NCI-H524 (cell line): ENCODE measurements at regions not wholly inside any gene's neighbourhood (a gene's known extent, or its start where the extent isn't known, plus 50 kb on each side); places are given as distances from the start of the nearest gene placed in this dataset.

Source experiments
- DNase-seq, 2 experiments: peaks; one replicate each; lab custom pipeline; 2025; lab: John Stamatoyannopoulos, UW

DNA sequence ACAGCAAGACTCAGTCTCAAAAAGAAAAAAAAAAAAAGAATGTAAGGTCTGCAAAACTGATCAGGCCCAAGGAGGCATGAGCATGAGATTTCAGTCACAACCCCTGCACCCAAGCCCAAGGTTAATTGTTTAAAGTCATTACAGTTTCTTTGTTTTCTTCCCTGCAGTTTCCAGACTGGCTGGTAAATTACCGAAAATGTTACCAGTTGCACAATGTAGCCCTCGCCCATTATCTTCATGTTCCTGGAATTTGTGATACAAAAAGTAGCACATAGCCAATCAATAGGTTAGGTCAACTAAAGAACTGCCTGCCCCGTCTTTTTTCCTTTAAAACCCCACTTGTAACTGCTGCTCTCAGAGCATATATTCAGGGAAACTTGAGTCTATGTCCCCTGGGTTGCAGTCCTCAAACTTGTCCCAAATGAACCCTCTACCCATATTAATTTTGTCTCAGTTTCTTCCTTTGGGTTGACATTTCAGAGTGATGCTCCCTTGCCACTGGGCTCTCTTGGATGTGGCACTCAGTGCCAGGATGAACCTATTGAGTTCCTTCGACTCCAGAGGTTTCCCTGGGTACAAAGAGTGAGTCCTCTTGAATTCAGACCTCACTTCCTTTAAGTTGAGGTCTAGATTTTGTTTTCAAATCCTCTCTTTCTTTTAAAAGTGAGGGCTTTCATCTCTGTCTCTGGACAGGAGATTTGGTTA, 216.2 kb upstream of the HS6ST1 start:
- DNase-seq = no peak

DNA sequence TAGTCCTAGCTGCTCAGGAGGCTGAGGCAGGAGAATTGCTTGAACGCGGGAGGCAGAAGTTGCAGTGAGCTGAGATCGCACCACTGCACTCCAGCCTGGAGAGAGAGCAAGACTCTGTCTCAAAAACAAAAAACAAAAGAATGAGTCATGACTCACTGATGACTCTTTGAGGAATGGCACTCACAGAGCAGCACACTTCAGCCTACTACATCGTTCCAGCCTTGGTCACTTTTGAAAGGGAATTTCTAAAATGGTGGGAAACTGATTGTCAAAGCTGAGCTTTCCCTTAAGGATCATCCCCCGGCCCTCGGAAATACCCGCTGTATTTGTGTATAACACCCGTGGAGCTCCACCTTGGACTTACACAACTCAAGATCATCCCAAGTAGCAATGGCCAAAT, 217.3 kb upstream of the HS6ST1 start:
- no peak for DNase-seq

DNA sequence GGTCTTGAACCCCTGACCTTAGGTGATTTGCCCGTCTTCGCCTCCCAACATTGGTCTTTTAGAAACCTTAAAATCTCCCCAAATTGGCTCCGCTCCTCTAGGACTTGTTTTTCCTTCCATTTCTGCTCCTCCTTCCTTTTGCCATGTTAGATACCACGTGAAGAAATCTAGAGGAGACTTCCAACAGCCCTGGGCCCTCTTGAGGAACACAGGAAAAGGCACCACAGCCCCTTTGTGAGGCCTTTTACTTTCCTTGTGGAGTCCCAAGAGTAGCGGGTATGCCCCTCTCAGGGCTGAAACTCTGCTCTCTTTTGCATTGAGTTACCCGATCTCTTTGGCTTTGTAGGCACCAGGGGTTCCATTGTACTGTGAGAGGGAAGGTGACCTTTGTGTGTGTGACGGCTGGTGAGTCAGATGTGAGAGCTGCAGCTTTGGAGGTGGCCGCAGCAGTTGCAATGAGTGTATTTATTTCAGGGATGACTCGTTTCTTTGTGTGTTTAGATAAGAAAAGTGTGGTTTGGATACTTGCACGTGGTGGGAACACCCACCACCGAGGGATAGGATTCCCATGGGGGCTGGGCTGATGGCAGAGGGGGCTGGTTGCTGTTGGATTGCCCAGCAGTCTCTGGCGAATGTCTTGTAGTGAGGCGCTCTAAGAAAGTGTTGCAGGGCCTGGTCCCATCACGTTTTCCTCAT, 218.4 kb upstream of the HS6ST1 start:
- DNase-seq = no peak

DNA sequence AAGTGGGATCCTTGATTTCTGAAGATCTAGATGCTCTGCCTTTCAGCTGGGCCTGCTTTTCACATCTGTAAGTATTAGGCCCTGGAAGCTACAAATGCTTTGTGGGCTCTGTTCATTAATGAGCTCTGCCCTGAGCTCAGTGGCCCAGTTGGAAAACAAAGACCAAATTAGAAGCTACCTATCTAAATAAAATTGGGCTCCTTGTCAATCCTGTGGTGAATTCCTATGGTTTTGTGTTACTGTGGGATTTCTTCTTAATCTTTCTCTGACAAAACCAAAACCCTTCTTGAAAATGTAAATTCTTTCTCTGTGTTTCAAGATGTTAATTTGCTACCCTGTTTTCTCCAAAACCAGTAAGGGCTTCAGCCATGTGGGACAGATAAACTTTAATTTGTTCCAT, 219.0 kb upstream of the HS6ST1 start:
- DNase-seq = no peak

DNA sequence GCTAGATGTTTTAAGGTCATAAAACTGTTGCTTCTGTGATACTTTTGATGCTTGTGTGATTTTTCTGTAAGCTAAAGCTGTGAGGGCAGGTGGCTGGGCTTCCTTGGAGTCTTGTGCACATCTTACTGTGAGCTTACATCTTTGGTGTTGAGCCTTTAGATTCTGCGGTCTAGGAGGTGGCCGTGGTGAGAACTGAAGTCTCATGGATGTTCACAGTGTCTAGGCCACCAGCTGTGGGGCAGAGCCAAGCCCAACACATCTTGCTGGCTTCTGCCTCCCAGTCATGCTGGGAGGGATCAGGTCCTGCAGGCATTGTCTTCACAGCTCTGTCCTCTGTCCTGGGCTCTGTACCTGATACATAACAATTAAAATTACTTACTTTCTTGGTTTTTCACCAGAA, 219.7 kb upstream of the HS6ST1 start:
- no peak for DNase-seq

DNA sequence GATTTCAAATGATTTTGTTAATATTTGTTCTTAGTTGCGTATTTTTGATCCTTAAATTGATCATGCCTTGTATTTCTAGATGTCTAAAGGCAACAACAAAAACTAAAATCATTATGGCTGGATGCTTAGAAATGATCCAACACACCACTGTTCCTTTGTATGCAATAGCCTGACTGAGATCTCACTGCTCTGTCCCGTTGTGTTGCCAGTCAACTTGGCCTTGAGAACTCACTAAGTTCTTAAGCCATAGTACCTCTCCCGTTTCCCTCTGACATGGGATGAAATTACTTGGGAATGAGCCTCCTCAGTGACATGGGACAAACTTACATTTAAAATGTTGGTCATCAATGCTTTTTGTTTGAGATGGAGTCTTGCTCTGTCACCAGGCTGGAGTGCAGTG, 222.0 kb upstream of the HS6ST1 start:
- DNase-seq = no peak

DNA sequence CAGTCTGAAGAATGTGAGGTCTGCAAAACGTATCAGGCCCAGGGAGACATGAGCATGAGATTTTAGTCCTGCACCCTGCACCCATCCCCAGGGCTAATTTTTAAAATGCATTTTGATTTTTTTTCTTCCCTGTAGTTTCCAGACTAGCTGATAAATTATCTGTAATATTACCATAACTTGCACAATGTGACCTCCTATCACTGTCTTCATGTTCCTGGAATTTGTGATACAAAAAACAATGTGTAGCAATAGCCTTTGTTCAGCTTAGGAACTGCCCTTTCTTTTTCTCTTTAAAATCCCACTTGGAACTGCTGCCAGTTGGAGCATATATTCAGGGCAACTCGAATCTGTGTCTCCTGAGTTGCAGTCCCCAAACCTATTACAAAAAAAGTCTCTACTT, 222.8 kb upstream of the HS6ST1 start:
- DNase-seq = no peak

DNA sequence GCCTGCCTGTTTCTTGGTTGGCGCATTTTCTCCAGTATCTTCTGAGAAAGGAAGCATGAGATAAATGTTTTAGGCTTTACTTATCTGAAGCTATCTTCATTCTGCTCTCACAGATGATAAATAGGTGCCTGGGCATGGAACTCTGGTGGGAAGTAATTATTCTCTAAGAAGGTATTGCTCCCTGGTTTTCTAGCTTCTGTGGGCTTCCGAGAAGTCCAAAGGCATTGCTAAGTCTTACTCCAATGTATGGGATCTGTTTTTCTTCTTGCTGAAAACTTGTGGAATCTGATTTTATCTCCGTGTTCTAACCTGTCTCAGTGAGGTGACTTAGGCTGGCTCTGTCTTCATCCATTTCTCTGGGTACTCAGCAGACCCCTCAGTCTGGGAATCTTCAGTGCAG, 224.4 kb upstream of the HS6ST1 start:
- no peak for DNase-seq

DNA sequence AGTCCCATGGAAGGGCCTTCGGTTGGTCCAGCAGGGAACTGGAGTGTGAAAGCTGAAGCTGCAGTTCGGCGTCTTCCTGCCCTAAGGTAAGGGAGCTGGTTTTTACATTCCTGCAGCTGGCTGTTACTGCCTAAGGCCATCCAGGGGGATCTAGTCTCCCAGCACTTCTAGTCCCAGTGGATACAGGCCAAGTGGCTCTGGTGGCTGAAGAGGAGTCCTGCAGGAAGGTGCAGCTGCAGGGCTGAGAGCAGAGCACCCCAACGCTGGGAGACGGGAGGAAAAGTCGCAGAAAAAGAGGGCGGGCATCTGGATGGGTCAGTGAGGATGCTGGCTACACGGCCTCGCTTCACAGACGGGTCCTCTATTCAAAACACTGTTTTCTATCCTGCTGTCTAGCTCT, 225.0 kb upstream of the HS6ST1 start:
- DNase-seq = no peak

DNA sequence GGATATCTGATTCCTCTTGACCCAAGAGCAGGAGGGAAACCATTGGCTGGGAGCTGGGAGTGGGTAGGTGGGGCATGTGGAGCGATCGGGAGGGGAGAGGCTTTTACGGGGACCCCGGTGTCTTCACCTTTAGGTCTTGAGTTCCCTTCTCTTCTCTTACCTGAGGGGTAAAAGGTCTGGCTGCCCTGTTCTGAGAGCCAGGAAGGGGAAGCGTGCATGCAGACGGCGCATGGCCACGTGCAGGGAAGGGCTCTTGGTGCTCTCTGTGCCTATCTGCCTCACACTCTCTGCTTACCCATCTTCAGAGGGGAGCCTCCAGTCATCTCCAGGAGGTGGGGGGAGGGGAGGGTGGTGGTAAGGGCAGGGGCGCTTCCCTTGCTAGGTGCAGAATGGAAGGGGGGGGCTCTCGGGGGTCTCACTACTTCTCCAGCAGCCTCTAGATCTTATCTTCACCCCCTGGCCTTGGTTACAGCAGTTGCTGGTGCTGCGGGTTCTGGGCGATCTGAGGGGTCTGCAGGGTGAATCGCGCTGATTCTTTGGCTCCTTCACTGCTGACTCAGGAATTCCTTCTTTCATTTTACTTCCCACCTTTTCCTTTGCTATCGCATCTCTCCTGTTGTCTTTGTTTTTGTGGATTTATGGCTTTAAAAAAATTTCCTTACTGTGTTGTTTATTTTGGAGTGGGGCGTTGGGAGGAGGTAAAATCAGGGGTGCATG, 225.8 kb upstream of the HS6ST1 start:
- DNase-seq = no peak

DNA sequence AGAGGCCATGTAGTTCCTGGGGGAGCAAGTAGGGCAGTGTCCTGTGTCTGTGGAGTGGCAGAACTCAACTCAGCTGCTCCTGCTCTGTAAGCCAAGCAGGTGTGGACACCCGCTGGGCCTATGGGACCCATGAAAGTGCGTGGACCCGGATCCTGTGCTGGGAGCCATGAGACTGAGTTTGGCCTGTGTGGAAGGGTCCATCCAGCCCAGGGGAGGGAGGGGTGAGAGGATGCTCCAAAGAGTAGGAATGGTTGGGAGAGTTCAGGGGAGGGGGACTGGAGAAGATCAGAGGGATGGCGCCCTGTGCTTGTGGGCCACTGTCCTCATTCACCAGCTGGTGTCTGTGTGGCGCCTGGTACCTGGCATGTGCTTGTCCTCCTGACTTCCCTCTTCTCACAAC, 226.4 kb upstream of the HS6ST1 start:
- DNase-seq = no peak

DNA sequence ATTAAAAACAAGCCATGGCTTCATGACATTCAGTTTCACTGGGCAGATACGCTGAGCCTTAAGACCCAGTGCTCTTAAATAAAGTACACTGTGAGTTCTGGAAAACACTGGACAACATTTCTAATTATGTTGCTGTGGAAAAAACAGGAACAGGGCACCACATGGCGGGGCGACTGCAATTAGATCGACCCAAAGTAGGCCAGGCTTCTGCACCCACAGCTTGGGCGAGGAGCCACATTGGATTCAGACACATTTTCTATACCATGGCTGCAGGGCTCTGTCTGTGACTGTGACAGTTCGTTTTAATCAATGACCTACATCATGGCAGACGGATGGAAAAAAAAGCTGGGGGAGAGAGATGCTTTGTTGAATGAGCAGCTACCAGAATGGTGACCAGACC, 227.2 kb upstream of the HS6ST1 start:
- no peak for DNase-seq

DNA sequence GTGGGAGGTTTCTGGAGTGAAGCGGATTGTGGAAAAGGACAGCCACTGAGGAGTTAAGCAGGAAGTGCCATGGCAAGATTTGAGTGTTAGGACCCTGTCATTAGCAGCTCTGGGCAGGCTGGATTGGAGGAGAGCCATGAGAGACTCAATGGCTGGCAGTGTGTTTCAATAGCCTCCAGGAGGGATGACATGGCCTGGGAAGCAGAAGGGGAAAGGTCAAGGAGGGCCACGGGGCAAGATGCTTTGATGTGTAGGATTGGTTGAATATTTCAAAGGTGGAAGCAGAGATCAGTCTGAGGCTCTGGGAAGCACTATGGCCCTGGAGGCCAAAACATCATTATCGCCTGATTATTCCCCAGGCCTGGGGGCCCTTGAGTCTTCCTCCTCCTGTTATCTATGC, 229.0 kb upstream of the HS6ST1 start:
- DNase-seq = no peak

DNA sequence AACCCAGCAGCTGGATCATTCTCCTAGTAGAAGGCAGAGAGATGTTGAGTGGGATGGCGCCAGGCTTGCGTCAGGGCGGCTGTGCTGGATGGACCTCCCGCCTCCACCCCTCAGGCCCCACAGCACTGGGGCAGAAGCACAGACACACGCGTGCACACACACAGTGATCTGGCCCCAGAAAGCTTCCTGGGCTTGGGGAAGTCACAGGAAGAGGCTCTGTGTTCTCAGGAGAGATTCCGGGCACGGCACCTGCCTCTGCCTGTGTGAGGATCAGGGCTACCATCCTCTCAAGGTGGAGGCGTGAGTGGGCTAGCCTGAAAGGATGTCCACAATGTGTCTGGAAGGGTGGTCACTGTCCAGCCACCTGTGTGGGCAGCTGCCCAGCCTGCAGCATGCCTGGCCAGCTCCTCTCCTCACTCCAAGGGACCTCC, 229.8 kb upstream of the HS6ST1 start:
- DNase-seq = no peak

DNA sequence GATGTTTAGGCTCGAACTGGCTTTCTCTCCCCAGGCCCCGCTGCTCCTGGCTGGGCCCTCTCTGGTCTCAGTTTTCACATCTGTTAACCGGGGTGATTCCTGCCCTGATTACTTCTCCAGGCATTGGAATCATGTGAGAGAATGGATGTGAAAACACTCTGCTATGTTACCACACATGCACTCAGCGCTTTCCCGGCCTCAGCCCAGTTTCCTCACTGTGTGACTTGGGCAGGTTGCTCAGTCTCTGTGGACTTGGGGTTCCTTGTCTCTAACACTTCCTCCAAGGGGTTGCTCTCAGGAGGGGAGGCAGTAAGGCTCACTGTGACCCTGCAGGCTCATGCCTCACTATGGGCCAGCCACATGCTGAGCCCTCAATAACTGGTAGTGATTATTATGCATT, 230.4 kb upstream of the HS6ST1 start:
- DNase-seq = no peak

DNA sequence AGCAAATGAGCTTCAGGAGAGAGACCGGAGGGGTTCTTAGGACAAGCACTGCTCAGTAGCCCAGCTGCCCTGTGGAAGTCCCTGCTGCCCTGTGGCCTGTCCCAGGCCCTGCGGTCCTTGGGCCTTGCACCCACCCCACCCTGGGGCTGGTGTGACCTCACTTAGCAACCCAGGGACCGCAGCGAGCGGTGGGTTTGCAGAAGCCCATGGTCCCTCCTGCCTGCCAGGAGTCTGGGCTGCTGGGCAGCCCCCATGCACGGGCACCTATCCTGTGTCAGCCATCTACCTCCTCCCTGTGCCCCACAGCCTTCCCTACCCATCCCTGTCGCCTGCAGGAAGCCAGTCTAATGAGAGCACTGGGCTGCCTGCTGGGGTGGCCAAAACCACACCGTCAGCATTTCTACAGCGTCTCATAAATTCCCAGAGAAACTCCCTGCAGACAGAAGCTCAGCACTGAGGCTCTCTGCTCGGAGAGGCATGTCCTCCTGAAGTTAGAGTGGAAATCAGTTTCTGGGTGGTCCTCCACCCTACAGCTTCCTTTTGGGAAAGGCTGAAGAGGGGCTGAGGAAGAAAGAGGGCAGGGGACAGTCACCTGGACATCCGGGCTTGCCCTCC, 231.1 kb upstream of the HS6ST1 start:
- no peak for DNase-seq

DNA sequence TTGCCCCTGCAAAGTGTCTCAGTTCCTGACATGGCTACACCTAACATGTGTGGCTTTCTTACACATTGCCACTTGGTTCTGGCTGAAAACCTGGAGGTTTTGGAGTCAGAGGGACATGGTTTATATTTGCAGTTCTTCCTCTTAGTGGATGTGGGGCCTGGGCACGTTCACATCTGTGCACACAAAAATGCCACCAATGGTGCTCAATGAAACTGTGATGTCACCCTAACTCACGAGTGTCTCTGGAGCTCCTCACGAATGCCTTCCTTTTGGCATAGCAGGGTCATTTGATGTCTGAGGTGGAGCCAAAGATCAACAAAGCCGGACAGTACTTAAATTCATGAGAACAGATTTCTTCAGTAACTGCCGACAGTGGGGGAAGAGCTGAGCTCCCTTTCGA, 231.7 kb upstream of the HS6ST1 start:
- DNase-seq = no peak

DNA sequence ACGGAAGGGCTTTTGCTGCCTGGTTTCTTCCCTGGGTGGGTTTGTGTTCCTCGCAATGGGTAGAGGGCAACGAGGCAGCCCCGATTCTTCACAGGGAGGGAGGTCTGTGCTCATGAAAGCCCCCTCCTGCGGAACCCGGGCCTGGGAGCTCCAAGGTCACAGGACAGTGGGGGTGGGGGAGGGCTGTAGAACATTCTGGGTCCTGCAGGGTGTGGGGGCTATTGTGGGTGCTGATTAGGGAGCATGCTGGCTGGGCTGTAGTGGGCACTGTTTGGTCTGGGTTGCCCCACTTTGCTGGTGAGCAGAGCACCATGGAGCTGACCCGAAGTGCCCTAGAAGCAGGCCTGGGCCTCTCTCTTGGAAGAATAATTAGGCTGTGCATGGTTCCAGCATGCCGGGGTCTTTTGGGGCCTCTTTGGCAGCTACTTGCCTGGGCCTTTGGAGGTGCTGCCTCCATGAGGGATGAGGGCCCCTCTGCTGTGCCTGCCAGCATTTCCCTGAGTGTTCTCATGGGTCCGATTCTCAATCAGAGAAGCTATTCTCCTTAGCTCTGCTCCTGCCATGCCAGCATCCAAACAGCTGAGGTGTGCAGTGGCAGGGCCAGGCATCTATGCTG, 232.2 kb upstream of the HS6ST1 start:
- DNase-seq = no peak

DNA sequence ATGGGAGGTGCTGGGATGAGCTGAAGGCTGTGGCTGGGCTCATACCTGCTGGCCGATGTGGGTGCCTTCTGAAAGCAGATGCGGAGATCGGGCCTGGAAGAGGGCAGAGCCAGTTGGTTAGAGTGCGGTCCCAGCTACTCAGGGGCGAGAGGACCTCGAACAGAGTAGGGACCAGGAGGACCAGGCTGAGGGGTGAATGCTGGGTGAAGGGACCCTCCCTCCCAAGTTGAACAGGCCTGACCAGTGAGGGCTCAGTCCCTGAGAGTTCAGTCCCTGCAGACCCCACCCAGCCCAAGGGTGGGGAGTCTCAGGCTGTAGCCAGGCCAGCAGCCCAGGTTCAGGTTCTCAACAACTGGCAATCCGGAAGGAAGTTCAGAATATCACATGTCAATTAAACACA, 232.8 kb upstream of the HS6ST1 start:
- DNase-seq = no peak

DNA sequence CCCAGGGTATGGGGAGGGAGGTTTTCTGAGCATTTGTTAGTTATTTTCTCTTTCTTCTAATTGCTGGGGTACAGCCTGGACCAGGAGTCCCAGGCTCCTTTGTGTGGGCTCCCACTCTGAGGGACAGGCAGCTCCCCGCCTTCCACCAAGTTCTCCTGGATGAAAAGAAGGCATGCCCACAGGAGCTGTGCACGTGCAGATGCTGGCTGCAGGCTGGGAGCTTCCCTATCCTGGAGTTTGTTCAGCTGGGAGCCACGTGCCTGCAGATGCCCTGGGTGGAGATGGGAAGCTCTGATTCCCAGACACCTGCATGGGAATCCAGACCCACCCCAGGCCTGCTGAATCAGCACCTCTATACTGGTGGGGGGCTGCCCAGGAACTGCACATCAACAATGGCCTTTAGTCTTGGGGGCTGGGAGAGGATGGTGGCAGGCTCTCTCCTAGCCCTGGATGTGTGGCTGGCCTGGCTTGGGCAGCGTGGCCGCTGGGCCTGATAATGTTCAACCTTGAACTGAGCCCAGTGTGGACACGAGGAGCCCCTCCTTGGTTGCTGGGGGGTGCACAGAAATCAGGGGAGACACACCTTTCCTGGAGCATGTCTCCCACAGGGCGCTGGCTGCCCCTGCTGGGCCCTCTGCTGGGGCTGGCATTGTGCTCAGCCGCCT, 233.6 kb upstream of the HS6ST1 start:
- DNase-seq = no peak

DNA sequence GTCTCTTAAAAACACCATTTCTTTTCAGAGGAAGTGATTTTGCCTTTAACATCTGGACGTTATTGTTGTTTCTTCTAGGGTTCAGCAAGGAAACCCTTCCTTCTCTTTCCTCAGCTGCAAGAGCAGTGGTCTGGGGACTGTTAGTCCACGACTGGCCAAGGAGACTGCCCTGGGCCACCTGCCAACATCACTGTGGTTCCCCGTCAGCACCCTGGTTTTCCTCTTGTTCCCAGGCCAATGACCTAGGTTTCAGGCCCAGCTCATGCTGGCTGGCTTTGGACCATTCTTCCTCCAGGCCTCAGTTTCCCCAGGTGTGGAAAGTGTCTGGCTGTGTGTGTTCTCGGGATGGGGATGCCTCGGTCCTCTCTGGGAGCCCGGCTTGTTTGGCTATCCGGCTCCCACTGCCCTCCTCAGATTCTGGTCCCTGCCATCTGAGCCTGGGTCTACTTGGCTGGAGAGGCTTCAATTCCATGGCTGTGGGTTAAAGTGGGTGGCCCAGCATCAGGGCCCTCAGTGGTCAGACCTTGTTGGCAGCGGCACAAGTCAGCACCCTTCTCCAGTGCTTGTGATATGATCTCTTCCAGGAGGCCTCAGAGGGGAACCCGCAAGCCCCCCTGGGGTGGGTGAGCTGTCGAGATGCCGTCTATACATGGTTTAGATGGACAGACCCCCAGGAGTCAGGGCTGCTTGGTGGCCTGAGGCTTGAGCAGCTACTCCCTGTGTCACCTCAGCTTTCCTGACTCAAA, 234.3 kb upstream of the HS6ST1 start:
- DNase-seq = no peak
